Sigmoid colon (tissue), 4 donors: ENCODE measurements at regions not wholly inside any gene's neighbourhood (a gene's known extent, or its start where the extent isn't known, plus 50 kb on each side); places are given as distances from the start of the nearest gene placed in this dataset.

ENCODE experiments used
- CTCF ChIP-seq, 4 experiments: fragments of 450-650 bp in 3 of 4; fragments of 200-600 bp in 1 of 4; IDR thresholded peaks; one replicate each; pipeline ENCODE4 v1.5.1; 2016 to 2019; ENCODE audit warnings: antibody characterized with exemption in 4 of 4, mild to moderate bottlenecking in 3 of 4, moderate library complexity in 2 of 4
- EP300 ChIP-seq, 4 donors: sonication (generic); formaldehyde crosslinking; IDR thresholded peaks; one replicate each; pipeline ENCODE4 v1.6.1; 2017; ENCODE audit warnings: antibody characterized with exemption in 4 of 4

DNA sequence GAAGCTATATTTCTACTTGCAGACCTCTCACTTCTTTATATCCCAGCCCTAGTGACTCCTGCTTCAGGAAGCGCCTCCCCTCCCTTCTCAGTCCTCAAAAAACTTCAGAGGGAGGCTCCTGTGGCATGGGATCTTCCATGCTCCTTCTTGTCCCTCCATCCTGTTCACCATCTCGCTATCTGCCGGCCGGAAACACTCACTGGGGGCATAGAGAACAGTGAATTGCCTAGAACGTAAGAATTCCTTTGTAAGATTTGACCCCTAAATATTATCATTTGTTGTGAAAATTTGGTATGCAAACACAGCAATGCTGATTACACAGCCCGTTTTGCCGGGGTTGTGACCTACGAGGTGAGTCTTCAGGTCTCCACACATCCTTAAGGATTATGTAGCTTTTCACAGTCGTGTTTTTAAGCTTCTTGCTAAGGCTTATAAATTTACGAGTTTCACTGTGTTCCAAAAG lies 218.7 kb upstream of the ATP10A start:
- TF ChIP-seq CTCF (IDR thresholded peaks at IDR 0.05) (no peak), EP300 (IDR thresholded peaks at IDR 0.05) (no peak)
